H1 (cell line): ENCODE measurements at regions not wholly inside any gene's neighbourhood (a gene's known extent, or its start where the extent isn't known, plus 50 kb on each side); places are given as distances from the start of the nearest gene placed in this dataset.

Experiments used
- ATF3 ChIP-seq: IDR thresholded peaks from 2 replicates; pipeline ENCODE4 v1.6.1; 2011; ENCODE audit warnings: low read depth, mild to moderate bottlenecking, low read length; ENCODE audit not compliant: insufficient read depth
- SUZ12 ChIP-seq: fragments of 200-600 bp; sonication (generic); IDR thresholded peaks from 2 replicates; pipeline ENCODE4 v1.6.1; 2012; ENCODE audit warnings: mild to moderate bottlenecking, inconsistent platforms, low read length, moderate library complexity, mixed read lengths

GRCh38 chrX:150032742-150033141, 94.5 kb upstream of the EOLA2 start (continued):
- TF ChIP-seq ATF3 (no peak), SUZ12 (no peak)
